Posterior cingulate gyrus (tissue), 11 donors: ENCODE measurements at regions not wholly inside any gene's neighbourhood (a gene's known extent, or its start where the extent isn't known, plus 50 kb on each side); places are given as distances from the start of the nearest gene placed in this dataset.
"Not testable (repeated sequence)": the region's sequence is repeated elsewhere in the genome, so short reads cannot be mapped to it uniquely, and the experiment has no call there.

ENCODE experiments used
- DNase-seq, 10 donors: peaks; one replicate each; pipeline versions ENCODE4 v3.0.0 to v3.0.0-alpha.2; 2020 to 2021; ENCODE audit warnings: mixed read lengths in 3 of 10
- intact Hi-C: fragments of 100-400 bp; cut with DNase I; formaldehyde crosslinking; loops from one replicate; pipeline ENCODE4 v1.15.1; 2023

GRCh38 chrX:138254001-138254400 lies 457.5 kb downstream of the FGF13 start:
- intact Hi-C loops = no loop called here
- DNase-seq = no peak

GRCh38 chrX:138255373-138255772 lies 456.1 kb downstream of the FGF13 start:
- intact Hi-C loops = no loop called here
- DNase-seq = no peak

- DNase-seq, intact Hi-C loops: not testable (repeated sequence)
Measured at GRCh38 chrX:138264095-138264494, 447.4 kb downstream of the FGF13 start.

DNA sequence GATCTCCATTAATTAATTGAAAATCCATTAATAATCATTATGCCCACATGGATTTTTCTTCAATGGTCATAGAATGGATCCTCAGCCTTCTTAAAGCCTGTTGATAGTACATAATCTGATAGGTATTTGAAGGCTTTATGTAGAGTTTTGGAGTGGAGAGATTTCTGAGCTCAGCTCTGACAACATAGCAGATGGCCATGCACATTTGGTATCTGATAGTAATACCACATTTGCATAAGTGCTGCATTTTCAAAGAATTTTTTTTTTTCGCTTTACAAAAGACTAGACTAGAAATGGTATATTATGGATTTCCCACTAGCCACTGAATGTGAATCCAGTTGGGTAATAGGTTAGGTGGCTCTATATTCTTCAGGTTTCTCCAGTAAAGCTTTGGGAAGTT lies 440.6 kb downstream of the FGF13 start:
- intact Hi-C loops = no loop called here
- DNase-seq = no peak

DNA sequence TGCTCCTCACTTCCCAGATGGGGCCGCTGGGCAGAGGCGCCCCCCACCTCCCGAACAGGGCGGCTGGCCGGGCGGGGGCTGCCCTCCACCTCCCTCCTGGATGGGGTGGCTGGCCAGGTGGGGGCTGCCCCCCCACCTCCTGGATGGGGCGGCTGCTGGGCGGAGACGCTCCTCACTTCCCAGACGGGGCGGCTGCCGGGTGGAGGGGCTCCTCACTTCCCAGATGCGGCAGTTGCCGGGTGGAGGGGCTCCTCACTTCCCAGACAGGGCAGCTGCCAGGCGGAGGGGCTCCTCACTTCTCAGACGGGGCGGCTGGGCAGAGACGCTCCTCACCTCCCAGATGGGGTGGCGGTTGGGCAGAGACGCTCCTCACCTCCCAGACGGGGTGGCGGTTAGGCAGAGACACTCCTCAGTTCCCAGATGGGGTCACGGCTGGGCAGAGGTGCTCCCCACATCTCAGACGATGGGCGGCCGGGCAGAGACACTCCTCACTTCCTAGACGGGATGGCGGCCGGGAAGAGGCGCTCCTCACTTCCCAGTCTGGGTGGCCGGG lies 428.8 kb downstream of the FGF13 start:
- intact Hi-C loops = not testable (repeated sequence)
- peak in 3 of 10 donors; percentile 49 to 78 (median 67) for DNase-seq

DNA sequence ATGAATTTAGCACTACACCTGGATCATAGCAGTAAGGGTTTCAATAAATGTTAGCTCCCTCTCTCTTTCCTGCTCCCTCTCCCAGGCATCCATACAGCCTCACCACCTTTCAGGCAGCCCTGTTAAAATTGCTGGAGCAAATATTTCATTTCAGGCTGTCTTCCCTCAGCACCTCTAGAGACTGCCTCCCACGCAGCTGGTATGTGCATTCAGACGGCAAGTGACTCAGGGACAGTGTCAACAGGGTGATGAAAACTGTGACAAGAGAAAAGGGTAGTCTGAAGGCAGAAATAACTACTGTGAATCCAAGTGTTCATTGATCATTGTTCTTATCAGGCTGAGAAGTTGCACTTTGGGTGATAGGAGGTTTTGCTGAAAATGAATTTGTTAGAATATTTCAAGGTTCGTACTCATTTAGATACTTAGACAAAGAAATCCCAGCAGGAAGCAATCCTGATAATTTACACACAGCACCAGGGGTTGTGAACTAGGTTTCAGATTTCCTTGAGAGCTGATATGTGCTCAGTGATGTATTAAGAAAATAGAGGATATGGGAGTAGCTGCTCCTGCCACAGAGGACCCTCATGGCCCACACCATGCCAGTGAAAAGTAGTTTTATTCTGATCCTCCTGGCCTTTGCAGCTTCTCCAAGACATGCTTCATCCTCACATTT lies 424.2 kb downstream of the FGF13 start:
- intact Hi-C loops = no loop called here
- no peak for DNase-seq

DNA sequence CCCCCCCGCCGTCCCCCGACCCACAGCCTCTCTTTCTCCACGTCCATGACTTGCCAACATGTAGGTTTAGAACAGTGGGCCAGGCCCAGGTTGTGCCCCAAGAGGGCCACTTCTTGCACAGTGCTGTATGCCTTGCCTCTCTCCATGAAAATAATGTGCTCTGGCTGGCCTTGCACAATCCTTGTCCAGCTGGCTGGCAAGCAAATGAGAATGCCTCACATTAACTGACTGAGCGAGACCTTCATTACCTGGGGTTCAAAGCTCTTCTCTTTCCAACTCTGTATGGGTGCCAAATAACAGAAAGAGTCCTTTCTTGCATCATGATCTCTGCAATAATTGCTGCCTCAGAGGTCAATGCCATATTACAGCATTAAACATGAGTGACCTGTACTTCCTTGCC lies 416.6 kb downstream of the FGF13 start:
- intact Hi-C loops = loop anchor here (10.0 kb wide), 1 partner anchor 450 kb away; no protein-coding TSS in a partner anchor

DNA sequence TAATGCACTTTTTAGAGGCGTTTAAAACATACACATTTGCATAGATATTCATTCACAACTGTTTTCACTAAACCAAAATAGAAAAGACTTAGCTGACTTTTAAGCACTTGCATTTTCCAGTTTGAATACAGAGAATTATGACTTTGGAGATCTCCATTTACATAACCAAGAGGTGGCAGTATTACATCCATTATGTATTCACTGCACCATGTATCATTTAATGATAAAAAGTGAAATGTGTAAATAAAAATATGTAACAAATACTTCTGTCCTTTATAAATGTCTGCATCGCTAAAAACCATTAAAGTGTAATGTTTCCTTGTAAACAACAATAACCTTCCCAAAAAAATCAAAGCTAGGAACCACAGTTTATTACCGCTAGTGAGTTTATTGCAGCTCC lies 413.2 kb downstream of the FGF13 start:
- no peak for DNase-seq

More for the DNA sequence above, 416.6 kb downstream of the FGF13 start:
- DNase-seq = no peak

GRCh38 chrX:138345801-138346200 lies 365.7 kb downstream of the FGF13 start:
- no peak for DNase-seq

More for the DNA sequence above, 413.2 kb downstream of the FGF13 start:
- intact Hi-C loops = loop anchor here (10.0 kb wide), 1 partner anchor 447 kb away; no protein-coding TSS in a partner anchor

DNA sequence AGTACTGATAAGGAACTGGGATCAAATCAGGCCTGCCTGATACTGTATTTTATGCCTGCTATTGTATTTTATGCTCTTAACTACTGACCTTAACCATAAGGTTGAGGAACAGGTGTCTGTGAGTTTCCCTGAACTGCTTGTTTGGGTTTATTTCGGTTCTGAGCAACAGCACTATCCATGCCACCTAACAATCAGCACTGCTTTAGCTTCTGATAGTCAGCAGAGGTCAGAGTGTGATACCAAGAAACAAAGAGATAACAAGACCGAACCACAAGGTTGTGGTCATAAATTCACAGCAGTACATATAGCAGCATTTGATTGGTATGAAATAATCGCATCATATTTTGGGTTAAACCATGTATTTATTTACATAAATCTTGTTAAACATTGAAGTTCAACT lies 362.2 kb downstream of the FGF13 start:
- intact Hi-C loops = no loop called here
- DNase-seq = no peak

More at GRCh38 chrX:138345801-138346200, 365.7 kb downstream of the FGF13 start:
- intact Hi-C loops = no loop called here

DNA sequence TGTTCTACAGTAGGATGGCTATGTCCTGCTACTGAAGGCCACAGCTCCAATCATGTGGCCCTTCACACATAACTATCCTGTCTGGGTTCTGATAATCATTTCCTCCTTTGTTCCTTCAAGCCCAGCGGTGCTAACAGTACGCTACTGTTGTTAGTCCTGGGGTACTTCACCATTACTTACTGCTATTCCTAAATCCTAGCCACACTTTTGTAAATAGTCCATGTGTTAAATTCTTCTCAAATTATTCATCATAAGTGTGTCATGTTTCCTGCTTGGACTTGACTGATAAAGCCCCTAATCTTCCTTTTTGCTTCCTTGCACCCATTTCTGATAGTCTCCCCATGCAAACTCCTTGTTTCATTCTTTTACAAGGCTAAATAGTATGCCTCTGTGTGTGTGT lies 332.6 kb downstream of the FGF13 start:
- intact Hi-C loops = no loop called here
- DNase-seq = no peak

DNA sequence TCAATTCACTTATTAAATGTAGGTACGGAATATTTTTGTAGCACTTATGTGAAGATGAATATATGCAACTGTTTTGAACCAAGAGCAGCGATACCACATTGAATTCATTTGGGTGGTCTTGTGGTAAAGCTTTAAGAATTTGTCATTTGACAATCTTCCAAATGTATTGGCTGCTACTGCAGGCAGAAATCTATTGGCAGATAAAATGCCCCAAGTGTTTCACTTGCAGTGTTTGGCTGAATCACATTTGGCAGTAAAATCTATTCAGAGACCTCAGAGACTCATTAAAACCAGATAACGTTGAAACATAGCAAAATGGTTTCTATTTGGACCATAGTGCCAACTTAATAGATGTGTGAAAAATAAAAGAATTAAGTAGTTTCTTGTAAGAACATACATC lies 303.4 kb downstream of the FGF13 start:
- intact Hi-C loops = no loop called here
- no peak for DNase-seq

DNA sequence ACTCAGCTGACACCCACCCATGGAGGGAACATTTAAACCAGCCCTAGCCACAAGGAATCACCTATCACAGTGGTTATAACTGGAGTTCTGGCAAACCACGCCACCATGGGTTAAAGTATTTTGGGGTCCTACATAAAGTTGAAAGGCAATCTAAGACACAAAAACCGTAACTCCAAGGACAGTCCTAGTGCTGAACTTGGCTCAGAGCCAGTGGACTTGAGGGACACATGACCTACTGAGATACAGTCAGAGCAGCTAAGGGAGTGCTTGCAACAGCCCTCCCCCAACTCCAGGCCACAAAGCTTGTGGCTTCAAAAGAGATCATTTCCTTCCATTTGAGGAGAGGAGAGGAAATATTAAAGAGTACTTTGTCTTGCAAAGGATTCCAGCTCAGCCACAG lies 300.5 kb downstream of the FGF13 start:
- intact Hi-C loops = no loop called here

More for the DNA sequence above, 300.5 kb downstream of the FGF13 start:
- no peak for DNase-seq
